Central memory CD8-positive, alpha-beta T cell (primary cell): ENCODE measurements at regions not wholly inside any gene's neighbourhood (a gene's known extent, or its start where the extent isn't known, plus 50 kb on each side); places are given as distances from the start of the nearest gene placed in this dataset.

Experiments
- ATAC-seq: fragments of 150-1000 bp; cut with Tn5 transposase; replicated peaks from 2 replicates; pipeline ENCODE4 v1.10.0; 2022; ENCODE audit warnings: mild to moderate bottlenecking, moderate FRiP score, moderate number of reproducible peaks; ENCODE audit not compliant: poor library complexity, severe bottlenecking; ENCODE audit errors: extremely low read depth
- DNase-seq, 2 donors: peaks; one replicate each; pipeline ENCODE4 v3.0.0; 2021; ENCODE audit warnings: low spot score in 2 of 2
- H3K27ac Mint-ChIP-seq: one replicate; pipeline ENCODE4 v1.8.0; 2022; ENCODE audit warnings: low read depth, mild to moderate bottlenecking, moderate library complexity, mixed read lengths
- H3K27me3 Mint-ChIP-seq: one replicate; pipeline ENCODE4 v1.8.0; 2022; ENCODE audit warnings: mixed read lengths
- H3K36me3 Mint-ChIP-seq: one replicate; pipeline ENCODE4 v1.8.0; 2022; ENCODE audit warnings: mild to moderate bottlenecking, moderate library complexity, mixed read lengths; ENCODE audit not compliant: insufficient read depth
- H3K4me1 Mint-ChIP-seq: one replicate; pipeline ENCODE4 v1.8.0; 2022; ENCODE audit warnings: mixed read lengths
- H3K4me3 Mint-ChIP-seq: one replicate; pipeline ENCODE4 v1.8.0; 2022; ENCODE audit warnings: mild to moderate bottlenecking, moderate library complexity, mixed read lengths
- H3K9me3 Mint-ChIP-seq: one replicate; pipeline ENCODE4 v1.8.0; 2022; ENCODE audit warnings: mixed read lengths

DNA sequence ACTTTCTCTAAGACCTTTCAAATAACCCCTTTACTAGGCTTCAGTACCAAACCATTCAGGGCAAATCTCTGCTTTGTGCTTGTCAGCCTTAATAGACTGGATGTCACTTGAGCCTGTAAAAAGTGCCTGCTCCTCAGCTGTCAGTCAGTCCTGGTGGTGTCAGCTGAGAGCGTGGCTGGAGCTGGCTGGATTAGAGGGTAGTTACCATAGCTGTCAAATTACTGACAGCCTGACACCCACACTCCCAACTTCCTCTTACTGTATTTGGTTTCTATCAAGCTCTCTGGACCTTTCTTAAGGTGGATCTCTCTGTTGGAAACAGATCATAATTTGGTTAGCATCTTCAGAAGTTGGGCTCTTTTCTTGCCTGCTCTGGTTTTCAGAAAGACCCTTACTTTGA is 371.4 kb upstream of the ATP5MC3 start:
- Mint-ChIP-seq H3K27ac (no peak overlapping the region), H3K4me3 (no peak overlapping the region), H3K9me3 (peaks cover 5% of the 10 kb centered on the region), H3K27me3 (peaks cover 43% of the 10 kb centered on the region), H3K4me1 (no peaks in the 10 kb centered on the region), H3K36me3 (no peaks in the 10 kb centered on the region)
- no peak for ATAC-seq
- no peak for DNase-seq

DNA sequence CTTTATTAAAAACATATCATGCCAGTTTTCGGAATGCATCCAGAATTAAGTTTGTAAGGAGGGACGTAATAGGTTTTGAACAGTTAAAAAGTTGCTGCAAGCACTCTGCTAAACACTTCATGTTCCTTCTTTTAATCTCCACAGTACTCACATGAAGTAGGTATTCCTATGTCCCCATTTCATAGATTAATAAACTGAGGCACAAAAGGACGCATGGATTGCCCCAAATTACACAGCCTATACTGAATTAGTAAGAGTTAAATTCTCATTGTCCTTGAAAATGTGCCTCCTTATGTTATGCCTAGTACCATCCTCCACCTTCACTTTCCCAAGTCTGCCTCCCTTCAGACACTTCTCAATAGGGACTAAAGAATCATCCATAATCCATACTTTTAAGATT is 358.9 kb upstream of the ATP5MC3 start:
- Mint-ChIP-seq H3K9me3 (peaks cover 11% of the 10 kb centered on the region), H3K27me3 (no peaks in the 10 kb centered on the region), H3K36me3 (no peaks in the 10 kb centered on the region), H3K4me3 (no peak overlapping the region), H3K27ac (no peak overlapping the region), H3K4me1 (no peaks in the 10 kb centered on the region)
- DNase-seq (no peak), ATAC-seq (no peak)

GRCh38 chr2:175539122-175539521 is 357.6 kb upstream of the ATP5MC3 start:
- Mint-ChIP-seq H3K27ac (no peak overlapping the region), H3K36me3 (no peaks in the 10 kb centered on the region), H3K9me3 (peaks cover 11% of the 10 kb centered on the region), H3K4me1 (no peaks in the 10 kb centered on the region), H3K4me3 (no peak overlapping the region), H3K27me3 (peaks cover under 1% of the 10 kb centered on the region)
- DNase-seq (no peak), ATAC-seq (no peak)

DNA sequence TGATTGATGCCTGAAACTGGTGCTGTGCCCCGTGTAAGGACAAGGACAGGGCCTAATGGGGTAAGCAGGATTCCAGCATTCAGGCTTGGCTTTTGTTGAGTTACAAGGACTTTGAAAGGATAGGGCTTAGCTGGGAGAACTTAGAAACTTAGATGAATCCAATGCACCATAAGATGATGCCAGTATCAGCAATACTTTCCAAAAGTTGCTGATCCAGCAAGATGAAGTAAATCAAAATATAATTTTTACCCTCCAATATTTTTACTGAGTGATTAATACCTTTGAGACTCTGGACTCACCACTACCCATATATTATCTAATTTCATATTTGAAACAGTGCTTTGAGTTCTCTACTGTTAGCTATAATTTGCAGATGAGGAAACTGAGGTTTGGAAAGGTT is 354.5 kb upstream of the ATP5MC3 start:
- Mint-ChIP-seq H3K4me3 (no peak overlapping the region), H3K27ac (no peak overlapping the region), H3K36me3 (no peaks in the 10 kb centered on the region), H3K27me3 (peaks cover 22% of the 10 kb centered on the region), H3K9me3 (peaks cover 5% of the 10 kb centered on the region), H3K4me1 (no peaks in the 10 kb centered on the region)
- ATAC-seq: no peak
- no peak for DNase-seq

GRCh38 chr2:175535631-175536030 is 354.1 kb upstream of the ATP5MC3 start:
- Mint-ChIP-seq H3K36me3 (no peaks in the 10 kb centered on the region), H3K27ac (no peak overlapping the region), H3K27me3 (peaks cover 22% of the 10 kb centered on the region), H3K9me3 (peaks cover 5% of the 10 kb centered on the region), H3K4me1 (no peaks in the 10 kb centered on the region), H3K4me3 (no peak overlapping the region)
- no peak for ATAC-seq
- no peak for DNase-seq

DNA sequence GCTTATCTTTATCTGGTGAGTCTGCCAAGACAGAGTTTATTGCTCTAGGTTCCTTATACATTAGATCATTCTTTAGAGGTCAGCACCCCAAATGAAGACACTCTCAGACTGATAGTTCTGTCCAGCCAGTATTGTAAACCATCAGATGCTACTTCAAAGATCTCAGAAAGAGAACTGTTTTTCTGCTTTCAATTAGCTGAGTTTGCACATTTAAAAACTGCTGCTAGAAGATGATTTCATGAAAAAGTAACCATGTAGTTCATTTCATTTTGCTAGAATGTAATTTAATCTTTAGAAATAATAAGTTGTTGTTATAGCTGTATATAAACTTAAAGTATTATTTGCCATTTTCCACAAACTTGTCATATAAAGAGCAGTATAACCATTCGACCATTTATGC is 344.5 kb upstream of the ATP5MC3 start:
- H3K27ac Mint-ChIP-seq: no peak overlapping the region
- no peaks in the 10 kb centered on the region for H3K27me3 Mint-ChIP-seq
- H3K4me3 Mint-ChIP-seq: no peak overlapping the region
- DNase-seq (no peak), ATAC-seq (no peak)
- no peaks in the 10 kb centered on the region for H3K4me1 Mint-ChIP-seq
- no peaks in the 10 kb centered on the region for H3K9me3 Mint-ChIP-seq
- no peaks in the 10 kb centered on the region for H3K36me3 Mint-ChIP-seq

DNA sequence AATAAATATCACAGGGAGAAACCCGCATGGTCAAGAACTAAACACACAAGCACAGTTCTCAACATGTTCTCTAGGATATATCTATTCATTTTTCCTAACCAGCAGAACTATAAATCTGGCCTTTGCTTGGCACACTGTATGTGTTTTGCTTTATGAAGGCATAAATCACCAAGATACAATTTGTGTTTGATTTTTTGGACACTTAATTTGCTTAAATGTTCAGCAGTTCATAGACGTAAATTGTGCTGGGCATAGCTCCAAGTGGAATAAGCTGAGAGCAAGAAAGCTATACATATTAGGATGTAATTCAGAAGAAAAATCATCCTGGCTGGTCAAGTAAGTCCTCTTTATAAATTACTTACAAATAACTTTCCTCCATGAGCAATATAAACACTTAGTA is 341.5 kb upstream of the ATP5MC3 start:
- DNase-seq: no peak
- no peaks in the 10 kb centered on the region for H3K9me3 Mint-ChIP-seq
- no peaks in the 10 kb centered on the region for H3K36me3 Mint-ChIP-seq
- no peaks in the 10 kb centered on the region for H3K4me1 Mint-ChIP-seq
- no peak for ATAC-seq
- no peak overlapping the region for H3K27ac Mint-ChIP-seq
- H3K4me3 Mint-ChIP-seq: no peak overlapping the region
- H3K27me3 Mint-ChIP-seq: no peaks in the 10 kb centered on the region

DNA sequence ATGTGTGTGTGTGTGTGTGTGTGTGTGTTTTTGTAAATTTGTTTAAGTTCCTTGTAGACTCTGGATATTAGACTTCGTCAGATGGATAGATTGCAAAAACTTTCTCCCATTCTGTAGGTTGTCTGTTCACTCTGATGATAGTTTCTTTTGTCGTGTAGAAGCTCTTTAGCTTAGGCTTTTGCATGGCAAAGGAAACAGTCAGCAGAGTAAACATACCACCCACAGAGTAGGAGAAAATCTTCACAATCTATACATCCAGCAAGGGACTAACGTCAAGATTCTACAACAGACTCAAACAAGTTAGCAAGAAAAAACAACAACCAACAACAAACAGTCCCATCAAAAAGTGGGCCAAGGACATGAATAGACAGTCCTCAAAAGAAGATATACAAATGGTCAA is 336.7 kb upstream of the ATP5MC3 start:
- H3K4me1 Mint-ChIP-seq: no peaks in the 10 kb centered on the region
- DNase-seq (no peak), ATAC-seq (no peak)
- H3K4me3 Mint-ChIP-seq: no peak overlapping the region
- H3K9me3 Mint-ChIP-seq: no peaks in the 10 kb centered on the region
- no peak overlapping the region for H3K27ac Mint-ChIP-seq
- H3K36me3 Mint-ChIP-seq: no peaks in the 10 kb centered on the region
- no peaks in the 10 kb centered on the region for H3K27me3 Mint-ChIP-seq

GRCh38 chr2:175516555-175516954 is 335.0 kb upstream of the ATP5MC3 start:
- ATAC-seq: no peak
- no peak overlapping the region for H3K27ac Mint-ChIP-seq
- H3K9me3 Mint-ChIP-seq: peaks cover 11% of the 10 kb centered on the region
- no peak overlapping the region for H3K4me3 Mint-ChIP-seq
- H3K36me3 Mint-ChIP-seq: no peaks in the 10 kb centered on the region
- H3K27me3 Mint-ChIP-seq: no peaks in the 10 kb centered on the region
- DNase-seq: no peak
- H3K4me1 Mint-ChIP-seq: no peaks in the 10 kb centered on the region

- H3K27ac Mint-ChIP-seq: no peak overlapping the region
- peaks cover 43% of the 10 kb centered on the region for H3K27me3 Mint-ChIP-seq
- no peaks in the 10 kb centered on the region for H3K36me3 Mint-ChIP-seq
- DNase-seq (no peak), ATAC-seq (no peak)
- no peak overlapping the region for H3K4me3 Mint-ChIP-seq
- H3K9me3 Mint-ChIP-seq: peaks cover 15% of the 10 kb centered on the region
- no peaks in the 10 kb centered on the region for H3K4me1 Mint-ChIP-seq
Measured at GRCh38 chr2:175500255-175500654, 318.7 kb upstream of the ATP5MC3 start.

- ATAC-seq (no peak), DNase-seq (no peak)
- Mint-ChIP-seq H3K36me3 (no peaks in the 10 kb centered on the region), H3K27ac (no peak overlapping the region), H3K4me1 (no peaks in the 10 kb centered on the region), H3K4me3 (no peak overlapping the region), H3K27me3 (peaks cover 11% of the 10 kb centered on the region), H3K9me3 (peaks cover 5% of the 10 kb centered on the region)
Measured at GRCh38 chr2:175490360-175490791, 308.9 kb upstream of the ATP5MC3 start.

DNA sequence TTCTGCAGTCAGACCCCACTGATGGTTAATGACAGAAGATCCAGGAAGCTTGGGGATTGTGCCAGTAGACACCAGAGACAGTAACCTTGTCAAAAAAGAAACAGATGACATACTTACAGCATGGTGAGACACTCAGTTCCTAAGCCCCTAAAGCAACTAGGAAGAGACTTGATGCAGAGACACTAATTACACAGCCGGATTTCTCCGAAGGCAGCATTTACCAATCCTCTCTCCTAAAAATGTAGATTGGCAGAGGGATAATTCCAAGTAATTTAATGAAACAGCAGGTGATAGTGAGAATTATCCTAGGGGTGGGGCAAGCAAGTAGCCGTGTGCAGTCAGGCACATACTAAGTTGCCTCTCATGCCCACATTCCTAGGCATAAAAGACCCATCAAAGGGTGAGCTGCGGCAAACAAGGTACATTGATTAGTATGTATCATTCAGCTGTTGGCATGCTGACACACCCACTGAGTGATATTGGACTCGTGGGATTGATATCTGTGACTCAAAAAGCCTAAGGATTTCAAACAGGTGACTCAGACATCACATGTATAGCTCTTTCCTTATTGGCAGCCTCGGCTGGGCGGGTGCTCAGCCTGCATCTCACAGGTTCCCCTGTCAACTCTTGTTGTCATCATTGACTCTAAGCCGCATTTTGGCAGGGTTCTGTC is 296.7 kb upstream of the ATP5MC3 start:
- Mint-ChIP-seq H3K9me3 (no peaks in the 10 kb centered on the region), H3K36me3 (no peaks in the 10 kb centered on the region), H3K4me3 (no peak overlapping the region), H3K27me3 (no peaks in the 10 kb centered on the region), H3K4me1 (no peaks in the 10 kb centered on the region), H3K27ac (no peak overlapping the region)
- DNase-seq (no peak), ATAC-seq (no peak)

GRCh38 chr2:175476948-175477347 is 295.4 kb upstream of the ATP5MC3 start:
- DNase-seq (no peak), ATAC-seq (no peak)
- Mint-ChIP-seq H3K27me3 (peaks cover 12% of the 10 kb centered on the region), H3K36me3 (no peaks in the 10 kb centered on the region), H3K4me3 (no peak overlapping the region), H3K4me1 (no peaks in the 10 kb centered on the region), H3K9me3 (peaks cover 6% of the 10 kb centered on the region), H3K27ac (no peak overlapping the region)
